Thyroid gland (tissue), 4 donors: ENCODE measurements at regions not wholly inside any gene's neighbourhood (a gene's known extent, or its start where the extent isn't known, plus 50 kb on each side); places are given as distances from the start of the nearest gene placed in this dataset.
"Not testable (repeated sequence)": the region's sequence is repeated elsewhere in the genome, so short reads cannot be mapped to it uniquely, and the experiment has no call there.

Experiments
- DNase-seq, 2 donors: peaks; one replicate each; pipeline ENCODE4 v3.0.0-alpha.2; 2019
- H3K27ac ChIP-seq, 3 donors: fragments of 200-600 bp; sonication (generic); 1 replicate in 2 of 3; 2 replicates in 1 of 3; pipeline ENCODE4 v1.5.1; 2016 to 2019; ENCODE audit warnings: mild to moderate bottlenecking in 1 of 3, moderate library complexity in 1 of 3
- H3K27me3 ChIP-seq: fragments of 200-600 bp; sonication (generic); one replicate; pipeline ENCODE4 v1.5.1; 2019
- H3K36me3 ChIP-seq, 2 donors: fragments of 200-600 bp; sonication (generic); one replicate each; pipeline ENCODE4 v1.5.1; 2016 to 2019
- H3K4me1 ChIP-seq, 2 donors: fragments of 200-600 bp; sonication (generic); one replicate each; pipeline ENCODE4 v1.5.1; 2017 to 2019
- H3K4me3 ChIP-seq, 3 donors: fragments of 200-600 bp; sonication (generic); replicated peaks in 1 of 3; 1 replicate in 2 of 3; 2 replicates in 1 of 3; pipeline ENCODE4 v1.5.1; 2016; ENCODE audit warnings: mild to moderate bottlenecking in 1 of 3
- H3K9me3 ChIP-seq: fragments of 200-600 bp; sonication (generic); one replicate; pipeline ENCODE4 v1.5.1; 2017
- POLR2A ChIP-seq, 2 donors: fragments of 450-650 bp; IDR thresholded peaks; one replicate each; pipeline ENCODE4 v1.6.1; 2017; ENCODE audit warnings: antibody characterized with exemption in 2 of 2, mild to moderate bottlenecking in 2 of 2, moderate library complexity in 1 of 2
- WGBS, 2 donors: methylation state at CpG; one replicate each; pipeline ENCODE4 v1.1.5; 2017; 5-methylcytosine and 5-hydroxymethylcytosine counted together
- intact Hi-C: fragments of 100-400 bp; cut with DNase I; formaldehyde crosslinking; loops from one replicate; pipeline ENCODE4 v1.15.1; 2023
- TF ChIP-seq, protein P1 (sequence below), 6 experiments: fragments of 200-600 bp in 3 of 6; fragments of 450-650 bp in 3 of 6; sonication (generic) in 3 of 6; IDR thresholded peaks; one replicate each; pipeline ENCODE4 v1.5.1; 2016 to 2019; ENCODE audit warnings: antibody characterized with exemption in 6 of 6, mild to moderate bottlenecking in 2 of 6, inconsistent platforms in 1 of 6, moderate library complexity in 1 of 6

DNA sequence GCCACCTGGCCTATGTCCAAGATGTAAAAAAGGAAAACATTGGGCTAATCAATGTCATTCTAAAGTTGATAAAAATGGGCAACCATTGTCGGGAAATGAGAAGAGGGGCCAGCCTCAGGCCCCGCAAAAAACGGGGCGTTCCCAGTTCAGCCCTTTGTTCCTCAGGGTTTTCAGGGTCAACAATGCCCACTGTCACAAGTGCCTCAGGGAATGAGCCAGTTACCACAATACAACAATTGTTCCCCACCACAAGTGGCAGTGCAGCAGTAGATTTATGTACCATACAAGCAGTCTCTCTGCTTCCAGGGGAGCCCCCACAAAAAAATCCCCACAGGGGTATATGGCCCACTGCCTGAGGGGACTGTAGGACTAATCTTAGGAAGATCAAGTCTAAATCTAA is 112.5 kb downstream of the ZNF486 start:
- DNase-seq: no peak
- Histone ChIP-seq H3K9me3 (no peaks in the 10 kb centered on the region), H3K4me3 (no peak overlapping the region), H3K27ac (peak overlapping the region; percentile 19 to 52 (median 51)), H3K4me1 (peaks cover 17 to 62% of the 10 kb centered on the region in 2 donors), H3K36me3 (no peaks in the 10 kb centered on the region), H3K27me3 (no peaks in the 10 kb centered on the region)
- intact Hi-C loops: no loop called here
- 61 to 79% methylated on average over 4 of the region's 4 CpGs for WGBS, 2 donors
- TF ChIP-seq, protein P1, sequence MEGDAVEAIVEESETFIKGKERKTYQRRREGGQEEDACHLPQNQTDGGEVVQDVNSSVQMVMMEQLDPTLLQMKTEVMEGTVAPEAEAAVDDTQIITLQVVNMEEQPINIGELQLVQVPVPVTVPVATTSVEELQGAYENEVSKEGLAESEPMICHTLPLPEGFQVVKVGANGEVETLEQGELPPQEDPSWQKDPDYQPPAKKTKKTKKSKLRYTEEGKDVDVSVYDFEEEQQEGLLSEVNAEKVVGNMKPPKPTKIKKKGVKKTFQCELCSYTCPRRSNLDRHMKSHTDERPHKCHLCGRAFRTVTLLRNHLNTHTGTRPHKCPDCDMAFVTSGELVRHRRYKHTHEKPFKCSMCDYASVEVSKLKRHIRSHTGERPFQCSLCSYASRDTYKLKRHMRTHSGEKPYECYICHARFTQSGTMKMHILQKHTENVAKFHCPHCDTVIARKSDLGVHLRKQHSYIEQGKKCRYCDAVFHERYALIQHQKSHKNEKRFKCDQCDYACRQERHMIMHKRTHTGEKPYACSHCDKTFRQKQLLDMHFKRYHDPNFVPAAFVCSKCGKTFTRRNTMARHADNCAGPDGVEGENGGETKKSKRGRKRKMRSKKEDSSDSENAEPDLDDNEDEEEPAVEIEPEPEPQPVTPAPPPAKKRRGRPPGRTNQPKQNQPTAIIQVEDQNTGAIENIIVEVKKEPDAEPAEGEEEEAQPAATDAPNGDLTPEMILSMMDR (IDR thresholded peaks at IDR 0.05): no peak

DNA sequence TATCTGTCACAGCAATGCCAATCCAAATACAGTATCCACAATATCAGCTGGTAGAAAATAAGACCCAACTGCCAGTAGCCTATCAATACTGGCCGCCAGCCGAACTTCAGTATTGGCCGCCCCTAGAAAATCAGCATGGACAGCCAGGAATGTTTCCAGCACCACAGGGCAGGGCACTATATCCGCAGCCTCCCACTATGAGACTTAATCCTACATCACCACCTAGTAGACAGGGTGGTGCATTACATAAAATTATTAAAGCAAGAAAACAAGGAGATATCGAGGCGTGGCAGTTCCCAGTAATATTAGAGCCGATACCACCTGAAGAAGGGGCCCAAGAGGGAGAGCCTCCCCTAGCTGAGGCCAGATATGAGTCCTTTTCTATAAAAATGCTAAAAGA is 111.3 kb downstream of the ZNF486 start:
- Histone ChIP-seq H3K27me3 (no peaks in the 10 kb centered on the region), H3K4me1 (peaks cover 17 to 67% of the 10 kb centered on the region in 2 donors), H3K4me3 (no peak overlapping the region), H3K9me3 (no peaks in the 10 kb centered on the region), H3K27ac (peak overlapping the region; percentile 51 to 62 (median 52)), H3K36me3 (no peaks in the 10 kb centered on the region)
- TF ChIP-seq POLR2A (IDR thresholded peaks at IDR 0.05): no peak
- TF ChIP-seq, protein P1 (IDR thresholded peaks at IDR 0.05): peak in 5 of 6 experiments; percentile 11 to 60 (median 46)
- DNase-seq: peak in 1 of 2 donors; percentile 41
- WGBS, 2 donors: 44 to 96% methylated on average over 7 of the region's 7 CpGs
- intact Hi-C loops: no loop called here

DNA sequence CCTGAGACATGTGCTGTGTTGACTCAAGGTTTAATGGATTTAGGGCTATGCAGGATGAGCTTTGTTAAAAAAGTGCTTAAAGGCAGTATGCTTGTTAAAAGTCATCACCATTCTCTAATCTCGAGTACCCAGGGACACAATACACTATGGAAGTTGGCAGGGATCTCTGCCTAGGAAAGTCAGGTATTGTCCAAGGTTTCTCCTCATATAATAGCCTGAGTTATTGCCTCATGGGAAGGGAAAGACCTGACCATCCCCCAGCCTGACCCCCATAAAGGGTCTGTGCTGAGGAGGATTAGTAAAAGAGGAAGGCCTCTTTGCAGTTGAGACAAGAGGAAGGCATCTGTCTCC is 109.7 kb downstream of the ZNF486 start:
- H3K36me3 ChIP-seq, DNase-seq, H3K9me3 ChIP-seq, H3K27me3 ChIP-seq, intact Hi-C loops, H3K4me3 ChIP-seq: not testable (repeated sequence)
- H3K27ac ChIP-seq: peak overlapping the region; percentile 45 to 82 (median 80)
- WGBS, 2 donors: 56 to 74% methylated on average over 1 of the region's 1 CpG
- peaks cover 30 to 77% of the 10 kb centered on the region in 2 donors for H3K4me1 ChIP-seq

DNA sequence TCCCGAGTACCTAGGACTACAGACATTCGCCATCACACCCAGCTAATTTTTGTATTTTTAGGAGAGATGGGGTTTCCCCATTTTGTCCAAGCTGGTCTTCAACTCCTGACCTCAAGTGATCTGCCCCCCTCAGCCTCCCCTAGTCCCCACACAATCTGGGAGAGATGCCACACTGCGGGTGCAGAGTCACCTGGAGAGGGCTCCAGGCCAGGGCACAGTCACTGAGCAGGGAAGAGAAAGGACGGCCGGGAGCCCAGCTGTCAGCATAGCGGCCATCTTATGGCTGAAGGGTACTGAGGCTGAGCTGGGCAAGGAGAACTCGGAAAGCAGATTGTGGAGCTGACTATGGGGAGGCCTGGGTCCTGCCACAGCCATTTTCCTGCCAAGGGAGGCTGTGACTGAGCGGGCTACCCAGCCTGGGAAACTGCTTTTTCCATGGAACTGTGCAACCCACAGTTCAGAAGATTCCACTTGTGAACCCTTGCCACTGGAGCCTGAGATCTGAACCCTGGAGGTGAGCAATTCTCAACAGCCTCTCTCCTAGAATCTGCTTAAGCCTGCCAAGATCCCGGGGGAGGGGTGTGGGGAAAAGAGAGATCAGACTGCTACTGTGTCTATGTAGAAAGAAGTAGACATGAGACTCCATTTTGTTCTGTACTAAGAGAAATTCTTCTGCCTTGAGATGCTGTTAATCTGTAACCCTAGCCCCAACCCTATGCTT is 109.2 kb downstream of the ZNF486 start:
- Histone ChIP-seq H3K9me3 (no peaks in the 10 kb centered on the region), H3K27ac (peak overlapping the region; percentile 45 to 82 (median 80)), H3K36me3 (no peaks in the 10 kb centered on the region), H3K4me3 (no peak overlapping the region), H3K27me3 (no peaks in the 10 kb centered on the region), H3K4me1 (peaks cover 30 to 77% of the 10 kb centered on the region in 2 donors)
- WGBS, 2 donors: 53 to 57% methylated on average over 4 to 9 of the region's 9 CpGs
- peak; percentile 68 to 69 for DNase-seq
- TF ChIP-seq, protein P1 (IDR thresholded peaks at IDR 0.05): no peak
- no peak for TF ChIP-seq POLR2A (IDR thresholded peaks at IDR 0.05)
- intact Hi-C loops: no loop called here

DNA sequence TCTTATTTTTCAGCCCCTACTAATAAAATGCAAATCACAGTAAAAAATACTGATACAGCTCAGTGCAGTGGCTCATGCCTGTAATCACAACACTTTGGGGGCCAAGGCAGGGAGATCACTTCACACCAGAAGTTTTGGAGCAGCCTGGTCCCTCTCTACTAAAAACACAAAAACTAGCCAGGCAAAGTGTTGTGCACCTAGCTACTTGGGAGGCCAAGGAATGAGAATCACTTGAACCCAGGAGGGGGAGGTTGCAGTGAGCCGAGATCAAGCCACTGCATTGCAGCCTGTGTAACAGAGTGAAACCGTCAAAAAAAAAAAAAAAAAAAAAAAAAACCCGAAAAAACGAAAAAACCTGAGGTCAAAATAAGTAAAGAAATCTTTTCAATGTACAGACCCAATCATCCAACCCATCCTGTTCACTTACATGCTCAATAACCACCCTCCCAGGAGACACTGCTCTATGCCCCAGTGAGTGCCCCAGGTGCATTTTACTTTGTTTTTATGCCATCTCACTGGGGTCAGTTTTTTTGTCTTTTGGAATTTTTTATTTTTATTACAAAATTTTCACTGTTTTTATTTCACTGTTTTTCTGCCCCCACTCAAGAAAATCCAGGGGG is 107.0 kb downstream of the ZNF486 start:
- peak; percentile 87 to 88 for DNase-seq
- intact Hi-C loops: no loop called here
- Histone ChIP-seq H3K9me3 (no peaks in the 10 kb centered on the region), H3K4me1 (peaks cover 30 to 59% of the 10 kb centered on the region in 2 donors), H3K27me3 (no peaks in the 10 kb centered on the region), H3K27ac (peak overlapping the region; percentile 68 to 90 (median 87)), H3K4me3 (no peak overlapping the region), H3K36me3 (no peaks in the 10 kb centered on the region)
- TF ChIP-seq, protein P1 (IDR thresholded peaks at IDR 0.05): no peak
- TF ChIP-seq POLR2A (IDR thresholded peaks at IDR 0.05): no peak
- 19 to 28% methylated on average over 4 of the region's 4 CpGs for WGBS, 2 donors
